ENCODE measurements at regions not wholly inside any gene's neighbourhood (a gene's known extent, or its start where the extent isn't known, plus 50 kb on each side); places are given as distances from the start of the nearest gene placed in this dataset.
"Not testable (repeated sequence)": the region's sequence is repeated elsewhere in the genome, so short reads cannot be mapped to it uniquely, and the experiment has no call there.

DNA sequence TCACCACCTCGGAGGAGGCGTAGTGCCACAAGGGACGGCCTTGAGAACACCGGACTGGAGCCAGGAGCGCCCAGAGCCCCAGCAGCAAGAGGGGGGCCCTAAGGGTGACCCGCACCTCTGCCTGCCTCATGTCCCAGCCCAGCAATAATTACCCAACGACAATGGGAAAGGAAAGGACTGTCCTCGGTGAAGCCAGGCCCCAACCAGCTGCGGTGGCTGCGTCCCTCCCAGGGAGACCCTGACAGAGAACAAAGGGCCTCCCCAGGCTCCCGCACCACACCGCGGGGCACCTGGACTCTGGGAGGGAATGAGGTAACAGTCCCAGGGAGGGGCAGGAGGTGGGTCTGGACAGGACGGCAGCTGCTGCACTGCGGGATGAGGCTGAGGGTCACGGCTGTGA, 493.4 kb downstream of the GOLGA6L6 start:
- TF ChIP-seq, protein P1, sequence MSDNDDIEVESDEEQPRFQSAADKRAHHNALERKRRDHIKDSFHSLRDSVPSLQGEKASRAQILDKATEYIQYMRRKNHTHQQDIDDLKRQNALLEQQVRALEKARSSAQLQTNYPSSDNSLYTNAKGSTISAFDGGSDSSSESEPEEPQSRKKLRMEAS (IDR thresholded peaks at IDR 0.05) = not testable (repeated sequence)
- TF ChIP-seq, protein P2, sequence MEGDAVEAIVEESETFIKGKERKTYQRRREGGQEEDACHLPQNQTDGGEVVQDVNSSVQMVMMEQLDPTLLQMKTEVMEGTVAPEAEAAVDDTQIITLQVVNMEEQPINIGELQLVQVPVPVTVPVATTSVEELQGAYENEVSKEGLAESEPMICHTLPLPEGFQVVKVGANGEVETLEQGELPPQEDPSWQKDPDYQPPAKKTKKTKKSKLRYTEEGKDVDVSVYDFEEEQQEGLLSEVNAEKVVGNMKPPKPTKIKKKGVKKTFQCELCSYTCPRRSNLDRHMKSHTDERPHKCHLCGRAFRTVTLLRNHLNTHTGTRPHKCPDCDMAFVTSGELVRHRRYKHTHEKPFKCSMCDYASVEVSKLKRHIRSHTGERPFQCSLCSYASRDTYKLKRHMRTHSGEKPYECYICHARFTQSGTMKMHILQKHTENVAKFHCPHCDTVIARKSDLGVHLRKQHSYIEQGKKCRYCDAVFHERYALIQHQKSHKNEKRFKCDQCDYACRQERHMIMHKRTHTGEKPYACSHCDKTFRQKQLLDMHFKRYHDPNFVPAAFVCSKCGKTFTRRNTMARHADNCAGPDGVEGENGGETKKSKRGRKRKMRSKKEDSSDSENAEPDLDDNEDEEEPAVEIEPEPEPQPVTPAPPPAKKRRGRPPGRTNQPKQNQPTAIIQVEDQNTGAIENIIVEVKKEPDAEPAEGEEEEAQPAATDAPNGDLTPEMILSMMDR (IDR thresholded peaks at IDR 0.05; ENCODE audit: low read depth, low read length, missing input control) = not testable (repeated sequence)
- not testable (repeated sequence) for TF ChIP-seq YY1 (IDR thresholded peaks at IDR 0.05)

All from liver (tissue), 2 donors.